HepG2 (cell line): ENCODE measurements at regions not wholly inside any gene's neighbourhood (a gene's known extent, or its start where the extent isn't known, plus 50 kb on each side); places are given as distances from the start of the nearest gene placed in this dataset.

Source experiments
- ATAC-seq: fragments of 200-7000 bp; cut with Tn5 transposase; 3 replicates; pipeline ENCODE4 v1.9.1; 2020; ENCODE audit warnings: mild to moderate bottlenecking, moderate library complexity
- BruUV-seq: library from RNA; stranded (reverse); fragments of 400-500 nt; replicated peaks from 2 replicates; lab custom pipeline; 2021; lab: Mats Ljungman, UMichigan
- CTCF ChIA-PET: fragments of 300-600 bp; formaldehyde crosslinking; extraction: SDS; loops from one replicate; lab custom pipeline; 2021; ENCODE audit warnings: low total read pairs, inconsistent platforms, low intra/inter-chr PET ratio; lab: Yijun Ruan, JAX
- POLR2A ChIA-PET: fragments of 350-600 bp; sonication (Branson Sonifier 250); formaldehyde crosslinking; loops from one replicate; lab custom pipeline; 2020; ENCODE audit warnings: antibody characterized with exemption, inconsistent platforms; lab: Yijun Ruan, JAX
- DNase-seq: peaks from one replicate; pipeline ENCODE4 v3.0.0-alpha.2; 2015; ENCODE audit warnings: low spot score
- FAIRE-seq: peaks from 3 replicates; lab custom pipeline; 2011; peaks lifted over from hg19 to GRCh38; lab: Jason Lieb, UNC
- H2AFZ ChIP-seq: one replicate; pipeline ENCODE4 v1.6.1; 2011; ENCODE audit warnings: low read length, inconsistent platforms
- H3K27ac ChIP-seq: fragments of 300-600 bp; 3 replicates; pipeline ENCODE4 v1.8.0; 2011; ENCODE audit warnings: mixed run types, mild to moderate bottlenecking, mixed read lengths, low read length, inconsistent platforms; ENCODE audit not compliant: insufficient read depth; ENCODE audit errors: extremely low read length
- H3K27me3 ChIP-seq, 2 experiments: fragments of 200-600 bp in 1 of 2; 2 replicates in 1 of 2; 3 replicates in 1 of 2; pipeline versions ENCODE4 v1.6.0 to v1.8.0; 2011; ENCODE audit warnings: low read length in 2 of 2, mild to moderate bottlenecking in 2 of 2, moderate library complexity in 2 of 2, inconsistent platforms in 1 of 2; ENCODE audit not compliant: insufficient read depth in 2 of 2, control insufficient read depth in 1 of 2
- H3K36me3 ChIP-seq, 2 experiments: fragments of 200-600 bp in 1 of 2; replicated peaks in 1 of 2; 2 replicates in 1 of 2; 3 replicates in 1 of 2; pipeline versions ENCODE4 v1.5.1 to v1.8.0; 2011; ENCODE audit warnings: low read length in 2 of 2, inconsistent platforms in 1 of 2; ENCODE audit not compliant: insufficient read depth in 2 of 2, control insufficient read depth in 1 of 2
- H3K4me1 ChIP-seq: 2 replicates; pipeline ENCODE4 v1.5.1; 2012; ENCODE audit warnings: low read length, inconsistent platforms; ENCODE audit not compliant: insufficient read depth
- H3K4me2 ChIP-seq: 2 replicates; pipeline ENCODE4 v1.6.0; 2011; ENCODE audit warnings: low read depth, low read length, inconsistent platforms
- H3K4me3 ChIP-seq, 3 experiments: fragments of 200-600 bp in 1 of 3; sonication (generic), shearing (Covaris generic) in 1 of 3; replicated peaks in 1 of 3; 2 replicates each; pipeline ENCODE4 v1.5.1; 2011 to 2016; ENCODE audit warnings: low read length in 3 of 3, inconsistent platforms in 2 of 3, low read depth in 2 of 3, mild to moderate bottlenecking in 2 of 3, control low read depth in 1 of 3, mixed read lengths in 1 of 3; ENCODE audit not compliant: insufficient read depth in 1 of 3
- H3K79me2 ChIP-seq: one replicate; pipeline ENCODE4 v1.6.1; 2011; ENCODE audit warnings: low read length, inconsistent platforms; ENCODE audit not compliant: insufficient read depth
- H3K9ac ChIP-seq: 2 replicates; pipeline ENCODE4 v1.6.0; 2011; ENCODE audit warnings: mild to moderate bottlenecking, low read depth, low read length, inconsistent platforms; ENCODE audit not compliant: insufficient read depth
- H3K9me3 ChIP-seq: 2 replicates; pipeline ENCODE4 v1.5.1; 2012; ENCODE audit warnings: mild to moderate bottlenecking, low read length
- H4K20me1 ChIP-seq: 2 replicates; pipeline ENCODE4 v1.6.0; 2011; ENCODE audit warnings: inconsistent platforms, mild to moderate bottlenecking, low read length, moderate library complexity; ENCODE audit not compliant: insufficient read depth
- BCL3 ChIP-seq: sonication (generic); formaldehyde crosslinking; IDR thresholded peaks from 2 replicates; pipeline ENCODE4 v1.5.1; 2020; ENCODE audit warnings: mild to moderate bottlenecking, missing genetic modification reagents, moderate library complexity
- FOXC1 ChIP-seq: sonication (generic); formaldehyde crosslinking; IDR thresholded peaks from 2 replicates; pipeline ENCODE4 v1.8.0; 2022; ENCODE audit warnings: mild to moderate bottlenecking, missing genetic modification reagents, borderline replicate concordance
- HCFC1 ChIP-seq: fragments of 150-350 bp; IDR thresholded peaks from 2 replicates; pipeline ENCODE4 v1.6.1; 2014; ENCODE audit warnings: low read depth, low read length
- HES4 ChIP-seq: sonication (generic); formaldehyde crosslinking; IDR thresholded peaks from 2 replicates; pipeline ENCODE4 v1.9.0; 2021; ENCODE audit warnings: mild to moderate bottlenecking, missing genetic modification reagents, borderline replicate concordance
- HNF1A ChIP-seq, 2 experiments: sonication (generic) in 1 of 2; formaldehyde crosslinking in 1 of 2; IDR thresholded peaks; 2 replicates each; pipeline versions ENCODE4 v1.4.0 to v1.6.1; 2016 to 2020; ENCODE audit warnings: borderline replicate concordance in 1 of 2, low read depth in 1 of 2, mild to moderate bottlenecking in 1 of 2, missing genetic modification reagents in 1 of 2
- HOXD1 ChIP-seq: sonication (generic); formaldehyde crosslinking; IDR thresholded peaks from 2 replicates; pipeline ENCODE4 v1.5.0; 2020; ENCODE audit warnings: missing genetic modification reagents
- MIXL1 ChIP-seq: IDR thresholded peaks from 2 replicates; pipeline ENCODE4 v1.6.1; 2016
- MXI1 ChIP-seq: IDR thresholded peaks from 3 replicates; pipeline ENCODE4 v1.6.1; 2012; ENCODE audit warnings: low read depth, low read length, inconsistent platforms, borderline replicate concordance
- PCBP2 ChIP-seq: fragments of 200-400 bp; formaldehyde crosslinking; optimal IDR thresholded peaks from 2 replicates; pipeline ENCODE3; 2018; ENCODE audit warnings: low read length, low read depth; ENCODE audit not compliant: poor library complexity, severe bottlenecking
- SRSF9 ChIP-seq: fragments of 200-400 bp; formaldehyde crosslinking; IDR thresholded peaks from 2 replicates; pipeline ENCODE4 v1.6.1; 2018; ENCODE audit warnings: borderline replicate concordance, mild to moderate bottlenecking, low read depth, low read length; ENCODE audit not compliant: insufficient read depth, poor library complexity, severe bottlenecking
- ZFAT ChIP-seq: sonication (generic); formaldehyde crosslinking; conservative IDR thresholded peaks from 2 replicates; pipeline ENCODE4 v1.8.1; 2023; ENCODE audit warnings: missing genetic modification reagents, inconsistent platforms
- ZNF225 ChIP-seq: sonication (generic); formaldehyde crosslinking; IDR thresholded peaks from 2 replicates; pipeline ENCODE4 v1.4.0; 2020; ENCODE audit warnings: mild to moderate bottlenecking, missing genetic modification reagents
- ZNF280B ChIP-seq: sonication (generic); formaldehyde crosslinking; IDR thresholded peaks from 2 replicates; pipeline ENCODE4 v1.5.0; 2020; ENCODE audit warnings: missing genetic modification reagents, mild to moderate bottlenecking, borderline replicate concordance
- ZNF432 ChIP-seq: sonication (generic); formaldehyde crosslinking; IDR thresholded peaks from 2 replicates; pipeline ENCODE4 v1.5.0; 2020; ENCODE audit warnings: missing genetic modification reagents, mild to moderate bottlenecking, borderline replicate concordance
- ZNF569 ChIP-seq: sonication (generic); formaldehyde crosslinking; IDR thresholded peaks from 2 replicates; pipeline ENCODE4 v1.5.0; 2020; ENCODE audit warnings: mild to moderate bottlenecking, missing genetic modification reagents, moderate library complexity, borderline replicate concordance
- ZNF782 ChIP-seq: sonication (generic); formaldehyde crosslinking; IDR thresholded peaks from 2 replicates; pipeline ENCODE4 v1.4.0; 2020; ENCODE audit warnings: missing genetic modification reagents, mild to moderate bottlenecking, borderline replicate concordance
- ZNF83 ChIP-seq: sonication (generic); formaldehyde crosslinking; IDR thresholded peaks from 2 replicates; pipeline ENCODE4 v1.4.0; 2020; ENCODE audit warnings: missing genetic modification reagents, mild to moderate bottlenecking, borderline replicate concordance
- WGBS: methylation state at CpG from one replicate; pipeline ENCODE4 v1.1.6; 2017; ENCODE audit warnings: low lambda C conversion rate; 5-methylcytosine and 5-hydroxymethylcytosine counted together
- in situ Hi-C: cut with HindIII; loops from 2 replicates; pipeline ENCODE4 v1.10.0; 2017; ENCODE audit warnings: low pct_unique_long_range_greater_than_20kb; ENCODE audit not compliant: extremely low pct_ligation_motif_present
- intact Hi-C: fragments of 100-400 bp; cut with micrococcal nuclease; formaldehyde crosslinking; loops from one replicate; pipeline ENCODE4 v1.10.0; 2022; ENCODE audit not compliant: unreplicated experiment

- CTCF ChIA-PET, result no interaction called here
- Histone ChIP-seq H2AFZ (no peak overlapping the region), H3K4me1 (peaks cover 36% of the 10 kb centered on the region), H3K27me3 (peaks cover 2 to 65% of the 10 kb centered on the region in 2 experiments; a peak in 3 of 5 replicates), H3K27ac (no peak overlapping the region), H3K4me3 (no peak overlapping the region), H3K4me2 (no peak overlapping the region), H3K79me2 (no peaks in the 10 kb centered on the region), H3K9me3 (no peaks in the 10 kb centered on the region), H4K20me1 (peaks cover 7% of the 10 kb centered on the region), H3K9ac (no peak overlapping the region), H3K36me3 (no peaks in the 10 kb centered on the region)
- POLR2A ChIA-PET, result interaction anchor here (1.2 kb wide), 1 partner anchor 19 kb away, joined by 3 read pairs; no protein-coding TSS in a partner anchor
- intact Hi-C loops (no loop called here), in situ Hi-C loops (no loop called here)
- 81% methylated on average over 6 of the region's 6 CpGs for WGBS
- TF ChIP-seq ZNF83 (CRISPR knock-in tag) (no peak), PCBP2 (no peak), MXI1 (no peak), BCL3 (no peak), MIXL1 (CRISPR knock-in tag) (no peak), ZNF782 (CRISPR knock-in tag) (no peak), HNF1A (IDR thresholded peaks at IDR 0.05; ENCODE audit: low read depth) (no peak), HNF1A (CRISPR knock-in tag; IDR thresholded peaks at IDR 0.05; ENCODE audit: borderline replicate concordance) (no peak), SRSF9 (no peak), ZNF432 (CRISPR knock-in tag) (no peak), ZFAT (no peak), HOXD1 (CRISPR knock-in tag) (no peak), ZNF225 (no peak), HES4 (CRISPR knock-in tag) (no peak), ZNF569 (no peak), FOXC1 (CRISPR knock-in tag) (no peak), HCFC1 (no peak), ZNF280B (no peak)
- FAIRE-seq (no peak), ATAC-seq (no peak), DNase-seq (no peak)
- BruUV-seq, result no TSS peak
Observed at GRCh38 chr2:15783489-15783888, 156.9 kb upstream of the MYCN start.
